GM18909 (cell line): ENCODE measurements at regions not wholly inside any gene's neighbourhood (a gene's known extent, or its start where the extent isn't known, plus 50 kb on each side); places are given as distances from the start of the nearest gene placed in this dataset.

ENCODE experiments used
- ATAC-seq: cut with Tn5 transposase; IDR thresholded peaks from one replicate; pipeline ENCODE4 v1.9.1; 2021; ENCODE audit warnings: mild to moderate bottlenecking; ENCODE audit not compliant: unreplicated experiment, poor library complexity

DNA sequence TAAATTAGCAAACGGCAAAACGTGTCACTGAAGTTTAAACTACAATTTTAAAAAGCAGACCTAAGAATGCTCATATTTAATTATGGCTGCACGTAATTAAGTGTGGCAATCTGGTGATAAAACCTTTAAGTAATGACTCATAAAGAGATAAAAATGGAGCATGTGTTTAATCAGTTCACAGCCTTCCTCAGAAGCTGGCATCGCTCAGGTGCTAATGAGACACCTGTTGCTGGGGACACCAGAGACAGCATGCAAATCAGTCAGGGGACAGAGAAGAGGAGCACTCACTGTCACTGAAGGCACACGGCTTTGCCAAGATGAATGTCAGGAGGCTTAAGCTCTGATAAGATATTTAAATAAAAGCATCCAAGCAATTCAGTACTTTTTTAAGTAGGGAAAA, 840.3 kb downstream of the GALC start:
- no peak for ATAC-seq

- ATAC-seq = no peak
These were observed 843.2 kb downstream of the GALC start for GRCh38 chr14:87149583-87150354.

DNA sequence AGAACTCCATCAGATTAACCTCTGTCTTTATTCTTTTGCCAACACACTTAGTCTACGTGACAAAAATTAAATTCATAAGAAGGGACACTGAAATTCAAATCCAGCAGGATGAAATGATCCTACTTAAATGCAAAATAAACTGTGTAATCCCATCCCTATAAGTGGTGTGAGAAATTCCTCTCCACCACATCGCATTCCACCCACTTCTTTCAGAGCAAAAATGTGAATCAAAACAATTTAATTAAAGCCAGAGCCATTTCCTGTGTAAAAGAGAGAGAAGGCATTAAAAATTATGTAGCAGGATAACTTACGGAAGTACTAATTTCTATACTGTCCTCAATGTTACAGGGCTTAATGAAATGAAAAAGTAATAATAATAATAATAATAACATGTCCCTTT, 844.3 kb downstream of the GALC start:
- no peak for ATAC-seq

DNA sequence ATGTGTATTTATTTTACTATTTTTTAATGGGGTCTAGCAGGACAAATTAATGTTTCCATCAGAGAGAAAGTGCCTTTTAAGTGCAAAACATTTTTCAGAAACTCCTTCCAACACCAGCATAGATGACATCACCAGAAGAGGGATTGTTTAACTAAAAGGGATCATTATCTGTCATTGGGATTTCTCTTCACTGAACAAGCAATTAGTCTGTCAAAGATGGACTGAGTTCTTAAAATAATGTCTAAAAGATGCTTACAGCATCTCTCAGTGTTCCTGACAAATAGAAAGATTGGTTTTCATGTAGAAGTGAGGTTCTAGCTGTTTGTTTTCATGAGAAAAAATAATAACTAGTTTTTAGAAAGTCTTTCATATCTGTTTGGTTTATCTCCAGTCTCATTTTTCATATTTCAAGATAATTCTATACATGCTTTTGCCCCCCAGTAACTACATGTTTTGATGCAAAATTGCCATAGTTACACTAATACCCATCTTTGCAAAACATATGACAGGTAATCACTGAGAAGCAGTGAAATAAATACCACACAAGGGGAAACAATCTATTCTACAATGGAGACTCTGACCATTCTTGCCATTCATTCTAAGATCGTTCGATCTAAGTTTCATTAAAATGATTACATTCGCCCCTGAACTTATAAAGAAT, 850.3 kb downstream of the GALC start:
- no peak for ATAC-seq

DNA sequence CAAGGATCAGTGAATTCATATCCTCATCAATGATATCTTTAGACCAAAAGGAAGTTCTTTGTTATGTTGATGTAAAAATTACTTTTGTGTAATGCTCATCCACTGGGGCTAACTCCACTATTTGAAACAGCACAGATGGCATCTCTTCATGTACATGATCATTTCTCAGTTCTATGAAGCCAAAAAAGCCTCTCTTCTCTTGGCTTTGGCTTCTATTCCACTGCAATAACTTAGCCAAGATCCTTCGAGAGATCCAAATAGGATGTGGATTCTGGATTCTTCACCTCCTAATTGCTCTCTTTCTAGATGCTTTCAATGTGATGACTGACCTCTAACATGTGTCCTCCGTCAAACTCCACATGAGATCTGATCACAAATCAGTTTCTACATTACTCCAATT, 851.2 kb downstream of the GALC start:
- no peak for ATAC-seq

DNA sequence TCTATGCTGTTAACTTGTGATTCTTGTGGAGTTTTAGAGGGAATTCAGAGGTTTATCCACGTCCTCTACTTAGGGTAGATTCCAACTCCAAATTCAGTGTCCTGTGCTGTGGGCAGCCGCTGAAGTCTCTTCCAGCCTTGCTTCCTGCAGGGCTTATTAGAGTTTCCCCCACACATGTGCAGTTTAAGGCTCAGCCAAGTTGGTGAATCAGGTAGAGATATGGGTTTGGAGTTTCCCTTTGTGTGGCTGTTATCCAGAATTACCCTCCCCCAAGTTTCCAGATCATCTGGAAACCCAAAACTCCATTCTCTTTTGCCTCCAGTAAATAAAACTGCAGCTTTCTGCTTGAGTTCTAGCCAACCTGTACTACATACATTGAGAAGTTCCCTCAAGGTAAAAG, 853.7 kb downstream of the GALC start:
- no peak for ATAC-seq

GRCh38 chr14:87133073-87133801, 859.7 kb downstream of the GALC start:
- ATAC-seq = no peak

GRCh38 chr14:87131879-87132278, 861.1 kb downstream of the GALC start:
- ATAC-seq = no peak

GRCh38 chr14:87122166-87122565, 870.8 kb downstream of the GALC start:
- ATAC-seq = no peak

DNA sequence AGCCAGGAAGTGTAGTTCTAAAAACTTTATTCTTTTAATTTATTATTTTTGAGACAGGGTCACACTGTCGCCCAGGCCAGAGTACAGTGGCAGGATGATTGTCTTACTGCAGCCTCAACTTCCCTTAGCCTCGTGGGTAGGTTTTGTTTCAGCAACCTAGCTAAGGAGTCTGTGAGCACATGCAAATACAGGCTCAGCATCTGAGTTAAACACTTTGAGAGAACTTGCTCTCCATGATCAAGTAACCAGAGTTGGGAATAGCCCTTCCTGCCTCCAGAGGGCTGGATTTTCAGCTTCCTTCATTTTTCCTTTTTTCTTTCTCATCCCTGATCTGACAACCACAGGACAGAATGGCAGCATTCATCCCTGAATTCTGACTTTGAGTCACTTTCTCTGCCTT, 871.3 kb downstream of the GALC start:
- ATAC-seq = no peak

DNA sequence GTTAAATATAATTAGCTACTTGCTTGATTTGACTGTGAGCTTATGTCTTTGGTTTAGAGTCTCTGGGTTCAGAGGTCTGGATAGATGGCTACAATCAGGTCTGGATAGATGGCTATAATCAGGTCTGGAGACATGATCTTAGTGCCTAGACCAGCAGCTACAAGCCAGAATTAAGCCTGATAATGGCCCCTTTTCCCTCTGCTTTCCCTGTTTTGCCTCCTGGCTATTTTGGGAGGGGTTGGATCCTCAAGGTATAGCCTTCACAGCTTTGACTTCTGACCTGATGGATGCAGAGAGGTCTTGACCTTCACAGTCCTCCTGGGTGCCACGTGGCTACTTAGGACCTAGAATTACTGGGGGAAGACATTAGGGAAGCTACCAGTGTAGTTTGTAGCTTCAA, 877.7 kb downstream of the GALC start:
- ATAC-seq = no peak

DNA sequence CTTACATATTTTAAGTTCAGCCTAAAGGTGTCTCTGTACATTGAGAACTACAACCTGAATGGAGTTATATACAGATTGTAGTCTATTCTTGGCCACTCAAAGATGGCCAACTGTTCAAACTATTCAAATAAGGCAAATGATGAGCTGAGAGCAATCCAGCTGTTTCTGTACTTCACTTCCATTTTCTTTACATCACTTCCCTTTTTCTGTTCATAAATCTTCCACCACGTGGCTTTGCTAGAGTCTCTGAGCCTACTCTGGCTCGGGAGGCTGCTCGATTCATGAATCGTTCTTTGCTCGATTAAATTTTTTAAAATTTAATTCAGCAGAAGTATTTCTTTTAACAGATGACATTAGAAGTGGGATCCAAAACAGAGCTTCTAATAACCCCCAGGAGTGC, 879.7 kb downstream of the GALC start:
- ATAC-seq = no peak

- no peak for ATAC-seq
These were observed 881.2 kb downstream of the GALC start for GRCh38 chr14:87111741-87112140.

DNA sequence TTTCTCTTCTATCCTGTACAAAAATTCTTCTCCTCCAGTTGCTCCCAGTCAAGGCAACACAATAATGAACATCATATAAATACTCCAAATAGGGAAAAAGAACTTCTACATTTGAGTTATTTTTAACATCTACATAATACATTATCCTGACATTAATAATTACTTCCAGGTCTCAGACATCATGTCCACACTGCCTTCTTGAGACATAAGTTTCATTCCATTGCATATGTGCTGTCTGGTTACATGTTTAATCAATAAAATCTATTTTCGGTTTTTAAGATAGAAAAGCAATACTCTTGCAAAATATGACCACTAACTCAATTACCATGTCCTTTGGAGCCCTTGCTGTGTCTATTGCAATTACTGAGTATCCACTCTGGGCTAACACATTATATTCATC, 881.9 kb downstream of the GALC start:
- ATAC-seq = no peak

DNA sequence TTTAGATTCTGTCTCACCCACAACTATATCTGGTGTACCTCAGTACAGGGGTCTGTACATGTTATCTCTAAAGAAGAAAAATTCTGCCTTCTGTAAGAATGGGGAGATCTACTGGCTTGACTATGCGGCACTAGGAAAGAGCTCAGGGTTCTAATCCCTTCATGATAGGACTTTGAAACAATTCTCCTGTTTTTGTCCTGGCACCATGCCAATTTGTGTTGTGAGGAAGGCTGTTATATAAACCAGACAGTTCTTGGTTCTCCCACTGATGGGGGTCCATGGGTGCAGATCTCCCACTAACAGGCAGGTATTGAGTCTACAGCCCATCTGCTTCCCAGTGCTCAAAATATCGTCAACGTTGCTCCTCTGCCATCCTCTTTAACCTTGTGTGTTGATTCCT, 883.7 kb downstream of the GALC start:
- no peak for ATAC-seq

GRCh38 chr14:87108726-87109125, 884.3 kb downstream of the GALC start:
- ATAC-seq = no peak

DNA sequence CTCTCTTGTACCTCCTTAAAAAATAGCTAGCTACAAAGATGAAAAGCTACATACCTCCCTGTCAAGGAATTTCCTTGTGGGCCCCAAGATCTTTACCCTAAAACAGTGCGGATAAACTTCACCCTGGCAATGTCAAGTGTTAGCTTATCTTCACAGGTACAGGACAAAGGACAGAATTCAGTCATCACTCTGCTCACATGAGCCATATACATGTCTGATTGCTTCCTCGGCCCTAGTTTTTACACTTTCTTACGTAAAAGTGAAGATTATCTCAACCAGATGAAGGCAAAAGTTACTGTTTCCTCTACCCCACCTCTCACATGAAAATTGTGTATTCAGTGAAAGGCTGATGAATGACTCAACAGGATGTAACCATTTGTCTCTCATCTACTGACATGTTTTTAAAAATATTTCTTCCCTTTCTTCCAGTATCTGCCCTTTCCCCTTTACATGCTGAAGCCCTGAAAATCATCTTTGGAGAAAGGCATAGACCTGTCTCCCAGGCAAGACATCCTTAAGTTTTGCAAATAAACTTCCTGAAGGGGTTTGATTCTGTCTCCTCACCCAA, 890.1 kb downstream of the GALC start:
- ATAC-seq = no peak

GRCh38 chr14:87097015-87097414, 896.0 kb downstream of the GALC start:
- ATAC-seq = no peak

GRCh38 chr14:87094913-87095312, 898.1 kb downstream of the GALC start:
- no peak for ATAC-seq

- no peak for ATAC-seq
These were observed 904.4 kb downstream of the GALC start for GRCh38 chr14:87088588-87088987.

GRCh38 chr14:87087881-87088280, 905.1 kb downstream of the GALC start:
- ATAC-seq = no peak
